Adrenal gland (tissue), 9 donors: ENCODE measurements at regions not wholly inside any gene's neighbourhood (a gene's known extent, or its start where the extent isn't known, plus 50 kb on each side); places are given as distances from the start of the nearest gene placed in this dataset.

Source experiments
- DNase-seq, 7 donors: peaks; one replicate each; pipeline ENCODE4 v3.0.0-alpha.2; 2019 to 2020
- H3K27ac ChIP-seq, 5 donors: fragments of 200-600 bp; sonication (generic) in 4 of 5; 1 replicate in 3 of 5; 2 replicates in 2 of 5; pipeline versions ENCODE4 v1.5.1 to v1.8.0; 2016 to 2020; ENCODE audit warnings: mild to moderate bottlenecking in 1 of 5
- H3K27me3 ChIP-seq: fragments of 200-600 bp; 2 replicates; pipeline ENCODE4 v1.8.0; 2021
- H3K36me3 ChIP-seq, 2 donors: fragments of 200-600 bp; replicated peaks in 1 of 2; 1 replicate in 1 of 2; 2 replicates in 1 of 2; pipeline versions ENCODE4 v1.5.1 to v1.8.0; 2018 to 2022
- H3K4me1 ChIP-seq, 2 donors: fragments of 200-600 bp; replicated peaks in 1 of 2; 1 replicate in 1 of 2; 2 replicates in 1 of 2; pipeline versions ENCODE4 v1.5.1 to v1.8.0; 2018 to 2021
- H3K4me3 ChIP-seq, 4 donors: fragments of 200-600 bp; sonication (generic) in 3 of 4; one replicate each; pipeline ENCODE4 v1.5.1; 2016 to 2018
- H3K9me3 ChIP-seq, 3 donors: fragments of 200-600 bp; sonication (generic) in 1 of 3; replicated peaks in 1 of 3; 1 replicate in 2 of 3; 2 replicates in 1 of 3; pipeline versions ENCODE4 v1.5.1 to v1.8.0; 2016 to 2021
- CTCF ChIP-seq, 6 experiments: fragments of 450-650 bp in 4 of 6; fragments of 200-600 bp in 2 of 6; sonication (generic) in 1 of 6; IDR thresholded peaks; 1 replicate in 5 of 6; 2 replicates in 1 of 6; pipeline versions ENCODE4 v1.5.1 to v1.8.0; 2016 to 2021; ENCODE audit warnings: antibody characterized with exemption in 6 of 6, mild to moderate bottlenecking in 2 of 6, moderate library complexity in 1 of 6
- POLR2A ChIP-seq, 2 donors: fragments of 450-650 bp; IDR thresholded peaks; one replicate each; pipeline ENCODE4 v1.6.1; 2017; ENCODE audit warnings: antibody characterized with exemption in 2 of 2, mild to moderate bottlenecking in 2 of 2, moderate library complexity in 1 of 2
- WGBS, 4 donors: extraction: QIAGEN DNeasy Blood & Tissue Kit in 2 of 4; methylation state at CpG; one replicate each; pipeline versions ENCODE4 v1.1.5 to v1.1.7; 2013 to 2017; 5-methylcytosine and 5-hydroxymethylcytosine counted together
- intact Hi-C, 2 donors: fragments of 100-400 bp; cut with DNase I; formaldehyde crosslinking; loops; one replicate each; pipeline versions ENCODE4 v1.14.1 to v1.15.0; 2022 to 2023
- donor health status: healthy with polysubstance abuse.
- donor health status: Bipolar disorder and iron deficiency.
- donor health status: DM: yes; HTN: yes; CAD: no.
- donor health status: DM: no; HTN: no; CAD: no.
- donor health status: DM: no; HTN: no; CAD: no.

- H3K27ac ChIP-seq: no peak overlapping the region
- H3K36me3 ChIP-seq: no peaks in the 10 kb centered on the region
- H3K9me3 ChIP-seq: no peaks in the 10 kb centered on the region
- 57 to 69% (median 68%) methylated on average over 2 of the region's 2 CpGs for WGBS, 4 donors
- H3K27me3 ChIP-seq: no peaks in the 10 kb centered on the region
- no peaks in the 10 kb centered on the region for H3K4me1 ChIP-seq
- intact Hi-C loops: no loop called here
- no peak for TF ChIP-seq CTCF (IDR thresholded peaks at IDR 0.05)
- TF ChIP-seq POLR2A (IDR thresholded peaks at IDR 0.05): no peak
- no peak for DNase-seq
- H3K4me3 ChIP-seq: no peak overlapping the region
Observed at GRCh38 chr5:27389696-27390095, 351.3 kb upstream of the CDH9 start.

GRCh38 chr5:27388755-27389154, 350.4 kb upstream of the CDH9 start:
- TF ChIP-seq CTCF (IDR thresholded peaks at IDR 0.05) (no peak), POLR2A (IDR thresholded peaks at IDR 0.05) (no peak)
- DNase-seq: no peak
- Histone ChIP-seq H3K4me3 (no peak overlapping the region), H3K27me3 (no peaks in the 10 kb centered on the region), H3K4me1 (no peaks in the 10 kb centered on the region), H3K36me3 (no peaks in the 10 kb centered on the region), H3K27ac (no peak overlapping the region), H3K9me3 (no peaks in the 10 kb centered on the region)
- intact Hi-C loops: no loop called here
- 52 to 59% (median 56%) methylated on average over 4 of the region's 4 CpGs for WGBS, 4 donors

GRCh38 chr5:27387535-27388073, 349.2 kb upstream of the CDH9 start:
- no peaks in the 10 kb centered on the region for H3K27me3 ChIP-seq
- no peak for TF ChIP-seq CTCF (IDR thresholded peaks at IDR 0.05)
- no peak for TF ChIP-seq POLR2A (IDR thresholded peaks at IDR 0.05)
- no peak overlapping the region for H3K4me3 ChIP-seq
- intact Hi-C loops: no loop called here
- H3K27ac ChIP-seq: no peak overlapping the region
- no peak for DNase-seq
- no peaks in the 10 kb centered on the region for H3K36me3 ChIP-seq
- WGBS, 4 donors: 52 to 77% (median 69%) methylated on average over 3 of the region's 3 CpGs
- H3K4me1 ChIP-seq: no peaks in the 10 kb centered on the region
- no peaks in the 10 kb centered on the region for H3K9me3 ChIP-seq

- intact Hi-C loops: no loop called here
- no peaks in the 10 kb centered on the region for H3K36me3 ChIP-seq
- no peaks in the 10 kb centered on the region for H3K9me3 ChIP-seq
- DNase-seq: no peak
- H3K27me3 ChIP-seq: no peaks in the 10 kb centered on the region
- H3K4me1 ChIP-seq: no peaks in the 10 kb centered on the region
- TF ChIP-seq CTCF (IDR thresholded peaks at IDR 0.05) (no peak), POLR2A (IDR thresholded peaks at IDR 0.05) (no peak)
- H3K4me3 ChIP-seq: no peak overlapping the region
- WGBS, 4 donors: 57 to 93% (median 62%) methylated on average over 1 of the region's 1 CpG
- no peak overlapping the region for H3K27ac ChIP-seq
Observed at GRCh38 chr5:27381686-27382085, 343.3 kb upstream of the CDH9 start.
